HG03103 (cell line): ENCODE measurements at regions not wholly inside any gene's neighbourhood (a gene's known extent, or its start where the extent isn't known, plus 50 kb on each side); places are given as distances from the start of the nearest gene placed in this dataset.
"Not testable (repeated sequence)": the region's sequence is repeated elsewhere in the genome, so short reads cannot be mapped to it uniquely, and the experiment has no call there.

Experiments used
- ATAC-seq: cut with Tn5 transposase; IDR thresholded peaks from one replicate; pipeline ENCODE4 v1.9.1; 2021; ENCODE audit warnings: low read depth; ENCODE audit not compliant: unreplicated experiment

DNA sequence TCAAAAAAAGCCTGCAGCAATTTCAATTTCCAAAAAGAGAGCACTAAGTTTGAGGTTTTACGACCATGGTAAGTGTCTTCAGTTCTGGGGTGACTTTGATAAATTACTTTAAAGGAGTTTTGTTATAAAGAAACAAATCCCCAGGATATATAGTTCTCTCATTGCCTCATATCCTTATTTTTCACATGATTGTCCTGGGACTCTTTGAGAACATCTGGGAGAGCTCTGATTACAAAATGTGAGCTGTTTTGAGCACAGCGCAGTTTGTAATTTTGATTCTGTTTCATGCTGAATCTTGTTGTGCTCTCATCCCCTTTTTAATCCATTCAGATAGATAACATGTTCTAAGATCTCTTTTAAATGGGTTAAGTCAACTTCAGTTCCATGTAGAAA lies 67.7 kb upstream of the DCN start:
- ATAC-seq = no peak

DNA sequence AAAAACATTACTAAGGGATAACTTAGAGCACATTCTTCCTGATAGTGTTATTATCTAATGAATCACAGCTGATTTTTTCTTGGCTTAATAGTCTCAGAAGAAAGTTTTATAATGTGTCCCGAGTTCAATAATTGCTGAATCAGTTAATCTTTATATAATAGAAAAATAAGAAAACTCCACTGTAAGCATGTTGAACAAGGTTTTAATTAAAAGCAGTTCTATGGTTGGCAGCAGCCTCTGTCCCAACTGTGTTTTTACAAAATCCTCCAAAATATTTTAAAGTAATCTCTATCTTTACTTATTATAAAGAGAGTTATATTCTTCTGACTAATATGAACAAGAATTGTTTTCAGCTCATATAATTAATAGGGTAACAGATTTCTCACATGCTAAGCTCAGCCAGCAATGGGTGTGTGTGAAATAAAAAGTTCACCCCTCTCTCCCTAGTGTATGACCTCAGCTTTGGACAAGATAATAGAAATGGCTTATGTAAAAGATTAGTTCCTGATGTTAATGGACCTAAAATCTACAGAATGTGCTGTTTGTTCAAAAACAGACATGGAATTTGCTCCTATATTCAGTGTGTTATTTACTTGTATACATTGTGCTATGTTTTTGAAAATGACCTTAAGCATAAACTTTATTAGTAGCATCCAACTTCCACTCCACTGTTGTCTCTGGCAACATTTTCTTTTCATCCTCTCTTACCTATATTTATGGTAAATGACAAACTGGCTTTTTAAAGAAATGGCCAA lies 67.1 kb upstream of the DCN start:
- ATAC-seq = no peak

DNA sequence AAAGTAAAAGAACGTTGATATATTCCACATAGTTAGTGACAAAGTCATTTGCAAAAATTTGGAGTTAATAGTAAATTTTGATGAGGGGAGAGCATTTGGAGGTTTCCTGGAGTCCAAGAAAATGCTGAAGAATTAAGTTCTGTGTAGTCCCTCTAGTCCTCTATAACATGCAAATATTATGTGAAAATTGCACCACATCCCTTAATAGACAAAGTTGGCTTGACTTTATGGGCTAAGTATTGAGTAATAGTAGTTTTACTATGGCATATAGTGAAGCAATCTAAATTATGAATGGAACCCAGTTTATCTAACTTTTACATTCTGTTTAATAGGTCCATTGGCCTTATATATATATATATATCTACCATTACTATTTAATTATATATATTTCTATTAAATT lies 66.4 kb upstream of the DCN start:
- no peak for ATAC-seq

- not testable (repeated sequence) for ATAC-seq
Observed at GRCh38 chr12:91243177-91243576, 60.6 kb upstream of the DCN start.

DNA sequence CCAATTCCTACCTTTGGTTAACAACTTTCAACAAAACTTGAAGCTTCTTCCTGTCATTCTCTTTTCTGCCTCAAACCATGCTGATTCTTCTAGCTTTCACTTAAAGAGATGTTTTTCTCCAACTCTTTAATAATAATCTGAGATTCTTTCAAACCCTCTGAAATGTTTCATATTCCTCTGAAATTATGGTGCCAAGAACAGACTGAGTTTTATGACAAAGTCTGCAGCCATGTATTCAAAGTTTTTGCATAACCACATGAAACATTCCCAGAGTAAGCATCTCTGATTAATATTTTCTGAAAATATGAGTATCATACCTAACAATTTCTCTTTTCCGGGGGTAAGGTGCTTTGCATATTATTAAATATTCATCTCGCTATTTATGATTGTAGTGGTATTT lies 59.1 kb upstream of the DCN start:
- ATAC-seq = no peak

DNA sequence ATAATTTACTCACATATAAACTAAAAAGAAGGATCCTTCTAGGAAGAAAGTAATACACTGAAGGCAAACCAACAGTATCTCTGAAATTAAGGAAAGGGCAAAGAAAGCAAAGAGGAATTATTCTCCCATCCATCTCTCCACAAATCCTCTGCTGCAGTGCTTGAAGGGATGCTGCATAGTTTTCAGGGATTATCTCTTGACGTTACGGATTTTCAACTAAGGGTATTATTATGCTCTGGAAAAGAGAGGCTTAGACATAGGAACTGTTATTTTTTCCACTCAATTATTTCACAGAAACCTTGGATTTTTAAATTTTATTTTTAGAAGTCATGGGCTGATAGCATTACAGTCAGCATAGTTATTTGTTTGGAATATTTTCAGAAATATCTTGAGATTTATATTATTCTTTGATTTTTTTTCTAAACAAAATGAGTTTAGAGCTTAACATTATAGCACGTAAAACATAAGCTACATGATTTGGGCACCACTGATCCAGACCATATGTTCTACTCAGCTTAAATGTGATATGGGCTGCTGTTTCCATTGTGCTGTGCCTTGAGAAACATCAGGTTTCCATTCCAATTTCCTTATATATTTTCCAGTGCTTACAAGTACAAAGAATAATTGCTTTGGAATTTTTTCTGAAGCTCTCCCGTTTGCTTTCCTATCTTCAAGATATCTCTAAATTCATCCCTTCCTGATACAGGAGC lies 57.9 kb upstream of the DCN start:
- ATAC-seq = no peak

DNA sequence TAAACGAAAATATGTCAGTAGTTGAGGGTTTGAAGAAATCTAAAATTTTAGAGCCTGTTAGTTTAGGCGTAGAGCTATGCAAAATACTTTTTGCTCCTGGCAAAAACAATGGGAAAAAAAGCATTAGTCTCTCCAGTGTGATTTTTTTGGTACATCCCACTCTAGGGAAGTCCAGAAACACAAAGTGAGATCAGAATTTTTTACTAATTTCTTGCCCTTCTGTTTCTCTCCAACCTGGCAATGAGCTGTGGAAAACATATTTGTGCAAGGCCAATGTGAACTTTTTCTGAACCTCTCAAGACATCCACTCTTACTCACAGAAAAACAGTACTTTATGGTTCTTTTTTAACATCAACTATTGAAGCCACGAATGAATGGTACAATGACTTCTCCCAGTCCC lies 56.9 kb upstream of the DCN start:
- ATAC-seq = no peak
